ENCODE measurements at regions not wholly inside any gene's neighbourhood (a gene's known extent, or its start where the extent isn't known, plus 50 kb on each side); places are given as distances from the start of the nearest gene placed in this dataset.

DNA sequence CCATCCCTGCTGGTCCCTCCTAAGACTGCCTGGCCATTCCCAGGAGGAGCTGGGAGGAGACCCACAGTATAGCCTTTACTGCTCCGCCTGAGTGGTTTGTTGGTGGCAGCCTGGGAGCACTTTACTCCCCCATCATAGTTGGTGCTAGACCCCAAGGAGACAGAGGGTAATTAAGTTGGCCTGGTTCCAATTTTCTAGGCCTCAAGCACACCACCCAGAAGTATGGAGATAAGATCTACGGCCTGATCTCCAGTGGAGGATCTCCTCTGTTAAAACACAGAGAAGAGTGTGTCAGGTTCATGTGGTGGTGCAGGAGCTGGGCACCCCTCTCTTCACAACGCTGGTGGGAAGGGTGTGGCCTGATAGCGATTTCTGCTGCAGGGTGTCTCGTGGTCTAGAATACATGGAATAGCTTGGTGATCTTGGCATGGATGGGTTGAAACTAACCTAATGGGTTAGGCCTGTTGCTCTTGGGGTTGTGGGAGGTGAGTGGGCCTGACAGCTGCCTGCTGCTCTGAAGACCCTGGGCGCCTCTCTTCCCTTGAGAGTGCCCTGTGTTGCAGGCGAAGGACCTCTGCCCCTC is 68.5 kb downstream of the FASLG start:
- ChIA-PET CTCF (interaction anchor here (0.6 to 5.4 kb wide), 7 partner anchors 8 to 725 kb away, joined by 3 to 31 read pairs (median 4); no protein-coding TSS in a partner anchor), POLR2A (interaction anchor here (1.0 kb wide), 1 partner anchor 195 kb away, joined by 3 read pairs; the partner anchor contains the start of gene SUCO)
- no peaks in the 10 kb centered on the region for H3F3A ChIP-seq (replicated peaks; ENCODE audit: insufficient read depth)
- no peak overlapping the region for H2AFZ ChIP-seq (ENCODE audit: low read depth)
- TF ChIP-seq EP300 (IDR thresholded peaks at IDR 0.05; ENCODE audit: borderline replicate concordance in 1 of 2, low read depth in 1 of 2, low read length in 1 of 2) (no peak), GATA2 (CRISPR knock-in tag; IDR thresholded peaks at IDR 0.05) (no peak), ELF1 (IDR thresholded peaks at IDR 0.05) (no peak), CHD2 (IDR thresholded peaks at IDR 0.05; ENCODE audit: low read length, partially characterized antibody) (no peak), RAD21 (IDR thresholded peaks at IDR 0.05; ENCODE audit: low read length) (no peak), RCOR1 (IDR thresholded peaks at IDR 0.05; ENCODE audit: low read length) (no peak), TEAD4 (IDR thresholded peaks at IDR 0.05; ENCODE audit: borderline replicate concordance, insufficient read depth) (no peak), NFIC (IDR thresholded peaks at IDR 0.05; ENCODE audit: borderline replicate concordance) (no peak), JUND (IDR thresholded peaks at IDR 0.05) (no peak), SIN3A (IDR thresholded peaks at IDR 0.05; ENCODE audit: borderline replicate concordance, low read depth, low read length) (no peak), RFX5 (IDR thresholded peaks at IDR 0.05; ENCODE audit: low read length) (no peak)
- H3K4me3 ChIP-seq (ENCODE audit: low read depth in 2 of 2, low read length in 1 of 2): no peak overlapping the region
- 62% methylated on average over 4 of the region's 7 CpGs for WGBS (ENCODE audit: low lambda C conversion rate)
- H3K27me3 ChIP-seq (ENCODE audit: insufficient read depth): no peaks in the 10 kb centered on the region
- H3K27ac ChIP-seq (ENCODE audit: low read depth in 2 of 2, low read length in 1 of 2): no peak overlapping the region
- H3K4me2 ChIP-seq: no peak overlapping the region
- no peaks in the 10 kb centered on the region for H3K36me3 ChIP-seq (replicated peaks in 1 of 2; ENCODE audit: control insufficient read depth in 1 of 2, insufficient read depth in 2 of 2, low read length in 1 of 2)
- no peaks in the 10 kb centered on the region for H4K20me1 ChIP-seq (ENCODE audit: insufficient read depth)
- no peak for DNase-seq
- peaks cover 3 to 6% of the 10 kb centered on the region in 2 experiments; a peak in 2 of 4 replicates for H3K4me1 ChIP-seq (ENCODE audit: control insufficient read depth in 1 of 2, insufficient read depth in 2 of 2, low read depth in 1 of 2, low read length in 1 of 2)
- no peak overlapping the region for H3K9ac ChIP-seq
- no peaks in the 10 kb centered on the region for H3K79me2 ChIP-seq (ENCODE audit: insufficient read depth)
- H3K9me2 ChIP-seq: no peaks in the 10 kb centered on the region
- H3K9me3 ChIP-seq: no peaks in the 10 kb centered on the region; the same call in 1 of the 2 replicates

DNA sequence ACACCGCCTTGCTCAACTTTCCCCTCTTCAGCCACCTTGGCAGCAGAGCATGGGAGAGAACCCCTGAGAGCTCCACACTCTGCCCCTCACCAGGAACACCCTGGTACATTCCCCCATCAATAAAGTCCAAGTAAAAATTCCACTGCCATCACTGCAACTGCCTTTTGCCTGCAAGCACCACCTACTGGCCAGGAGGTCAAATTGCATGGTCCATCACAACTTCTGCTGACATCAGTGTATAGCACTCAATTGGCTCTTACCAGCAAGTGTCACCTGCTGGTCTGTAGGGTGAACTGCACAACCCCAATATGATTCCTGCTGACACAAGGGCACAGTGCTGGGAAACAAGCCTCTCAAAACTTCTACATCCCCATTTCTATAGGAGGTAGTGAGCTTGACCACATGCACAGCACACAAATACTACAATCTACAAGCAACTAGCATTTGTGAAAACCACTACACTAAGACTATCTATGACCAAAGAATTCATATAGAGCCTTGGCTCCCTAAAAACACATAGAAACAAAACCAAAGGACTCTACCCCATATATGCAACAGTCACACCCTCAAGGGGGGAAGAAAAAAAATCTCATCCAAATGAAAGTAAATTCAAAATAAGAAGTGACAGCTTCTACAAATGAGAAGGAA is 69.2 kb downstream of the FASLG start:
- Histone ChIP-seq H3K9me2 (no peaks in the 10 kb centered on the region), H3K36me3 (replicated peaks in 1 of 2; ENCODE audit: control insufficient read depth in 1 of 2, insufficient read depth in 2 of 2, low read length in 1 of 2) (no peaks in the 10 kb centered on the region), H3K27ac (ENCODE audit: low read depth in 2 of 2, low read length in 1 of 2) (no peak overlapping the region), H4K20me1 (ENCODE audit: insufficient read depth) (no peaks in the 10 kb centered on the region), H3K9me3 (no peaks in the 10 kb centered on the region; the same call in 1 of the 2 replicates), H2AFZ (ENCODE audit: low read depth) (no peak overlapping the region), H3K79me2 (ENCODE audit: insufficient read depth) (no peaks in the 10 kb centered on the region), H3K4me2 (no peak overlapping the region), H3K4me1 (ENCODE audit: control insufficient read depth in 1 of 2, insufficient read depth in 2 of 2, low read depth in 1 of 2, low read length in 1 of 2) (peaks cover 3 to 6% of the 10 kb centered on the region in 2 experiments; a peak in 2 of 4 replicates), H3K27me3 (ENCODE audit: insufficient read depth) (no peaks in the 10 kb centered on the region), H3K4me3 (ENCODE audit: low read depth in 2 of 2, low read length in 1 of 2) (no peak overlapping the region), H3K9ac (no peak overlapping the region), H3F3A (replicated peaks; ENCODE audit: insufficient read depth) (no peaks in the 10 kb centered on the region)
- peak; percentile 28 for DNase-seq
- ChIA-PET POLR2A (no interaction called here), CTCF (interaction anchor here (0.6 to 5.4 kb wide), 6 partner anchors 9 to 725 kb away, joined by 3 to 31 read pairs (median 4); no protein-coding TSS in a partner anchor)
- WGBS (ENCODE audit: low lambda C conversion rate): 100% methylated on average over 1 of the region's 1 CpG
- TF ChIP-seq, protein P1, sequence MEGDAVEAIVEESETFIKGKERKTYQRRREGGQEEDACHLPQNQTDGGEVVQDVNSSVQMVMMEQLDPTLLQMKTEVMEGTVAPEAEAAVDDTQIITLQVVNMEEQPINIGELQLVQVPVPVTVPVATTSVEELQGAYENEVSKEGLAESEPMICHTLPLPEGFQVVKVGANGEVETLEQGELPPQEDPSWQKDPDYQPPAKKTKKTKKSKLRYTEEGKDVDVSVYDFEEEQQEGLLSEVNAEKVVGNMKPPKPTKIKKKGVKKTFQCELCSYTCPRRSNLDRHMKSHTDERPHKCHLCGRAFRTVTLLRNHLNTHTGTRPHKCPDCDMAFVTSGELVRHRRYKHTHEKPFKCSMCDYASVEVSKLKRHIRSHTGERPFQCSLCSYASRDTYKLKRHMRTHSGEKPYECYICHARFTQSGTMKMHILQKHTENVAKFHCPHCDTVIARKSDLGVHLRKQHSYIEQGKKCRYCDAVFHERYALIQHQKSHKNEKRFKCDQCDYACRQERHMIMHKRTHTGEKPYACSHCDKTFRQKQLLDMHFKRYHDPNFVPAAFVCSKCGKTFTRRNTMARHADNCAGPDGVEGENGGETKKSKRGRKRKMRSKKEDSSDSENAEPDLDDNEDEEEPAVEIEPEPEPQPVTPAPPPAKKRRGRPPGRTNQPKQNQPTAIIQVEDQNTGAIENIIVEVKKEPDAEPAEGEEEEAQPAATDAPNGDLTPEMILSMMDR (IDR thresholded peaks at IDR 0.05): peak; percentile 59
- TF ChIP-seq POLR2AphosphoS5 (IDR thresholded peaks at IDR 0.05; ENCODE audit: low read depth, low read length): no peak
- no peak for TF ChIP-seq ELF1 (IDR thresholded peaks at IDR 0.05)
- TF ChIP-seq RAD21 (IDR thresholded peaks at IDR 0.05; ENCODE audit: low read length): peak; percentile 18; the same call in 1 of the 2 replicates
- no peak for TF ChIP-seq NRF1 (IDR thresholded peaks at IDR 0.05; ENCODE audit: low read depth, low read length)
- peak; percentile 23; the same call in 1 of the 2 replicates for TF ChIP-seq SMC3 (IDR thresholded peaks at IDR 0.05; ENCODE audit: low read depth, low read length)
- TF ChIP-seq YY1 (IDR thresholded peaks at IDR 0.05; ENCODE audit: low read depth): no peak
- no peak for TF ChIP-seq MXI1 (IDR thresholded peaks at IDR 0.05; ENCODE audit: low read depth, low read length)
- TF ChIP-seq, protein P2, sequence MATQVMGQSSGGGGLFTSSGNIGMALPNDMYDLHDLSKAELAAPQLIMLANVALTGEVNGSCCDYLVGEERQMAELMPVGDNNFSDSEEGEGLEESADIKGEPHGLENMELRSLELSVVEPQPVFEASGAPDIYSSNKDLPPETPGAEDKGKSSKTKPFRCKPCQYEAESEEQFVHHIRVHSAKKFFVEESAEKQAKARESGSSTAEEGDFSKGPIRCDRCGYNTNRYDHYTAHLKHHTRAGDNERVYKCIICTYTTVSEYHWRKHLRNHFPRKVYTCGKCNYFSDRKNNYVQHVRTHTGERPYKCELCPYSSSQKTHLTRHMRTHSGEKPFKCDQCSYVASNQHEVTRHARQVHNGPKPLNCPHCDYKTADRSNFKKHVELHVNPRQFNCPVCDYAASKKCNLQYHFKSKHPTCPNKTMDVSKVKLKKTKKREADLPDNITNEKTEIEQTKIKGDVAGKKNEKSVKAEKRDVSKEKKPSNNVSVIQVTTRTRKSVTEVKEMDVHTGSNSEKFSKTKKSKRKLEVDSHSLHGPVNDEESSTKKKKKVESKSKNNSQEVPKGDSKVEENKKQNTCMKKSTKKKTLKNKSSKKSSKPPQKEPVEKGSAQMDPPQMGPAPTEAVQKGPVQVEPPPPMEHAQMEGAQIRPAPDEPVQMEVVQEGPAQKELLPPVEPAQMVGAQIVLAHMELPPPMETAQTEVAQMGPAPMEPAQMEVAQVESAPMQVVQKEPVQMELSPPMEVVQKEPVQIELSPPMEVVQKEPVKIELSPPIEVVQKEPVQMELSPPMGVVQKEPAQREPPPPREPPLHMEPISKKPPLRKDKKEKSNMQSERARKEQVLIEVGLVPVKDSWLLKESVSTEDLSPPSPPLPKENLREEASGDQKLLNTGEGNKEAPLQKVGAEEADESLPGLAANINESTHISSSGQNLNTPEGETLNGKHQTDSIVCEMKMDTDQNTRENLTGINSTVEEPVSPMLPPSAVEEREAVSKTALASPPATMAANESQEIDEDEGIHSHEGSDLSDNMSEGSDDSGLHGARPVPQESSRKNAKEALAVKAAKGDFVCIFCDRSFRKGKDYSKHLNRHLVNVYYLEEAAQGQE (IDR thresholded peaks at IDR 0.05; ENCODE audit: low read depth, low read length): no peak
- TF ChIP-seq TEAD4 (IDR thresholded peaks at IDR 0.05; ENCODE audit: borderline replicate concordance, insufficient read depth): no peak
- no peak for TF ChIP-seq JUND (IDR thresholded peaks at IDR 0.05)

All from SK-N-SH (cell line).